ENCODE measurements at regions not wholly inside any gene's neighbourhood (a gene's known extent, or its start where the extent isn't known, plus 50 kb on each side); places are given as distances from the start of the nearest gene placed in this dataset.

DNA sequence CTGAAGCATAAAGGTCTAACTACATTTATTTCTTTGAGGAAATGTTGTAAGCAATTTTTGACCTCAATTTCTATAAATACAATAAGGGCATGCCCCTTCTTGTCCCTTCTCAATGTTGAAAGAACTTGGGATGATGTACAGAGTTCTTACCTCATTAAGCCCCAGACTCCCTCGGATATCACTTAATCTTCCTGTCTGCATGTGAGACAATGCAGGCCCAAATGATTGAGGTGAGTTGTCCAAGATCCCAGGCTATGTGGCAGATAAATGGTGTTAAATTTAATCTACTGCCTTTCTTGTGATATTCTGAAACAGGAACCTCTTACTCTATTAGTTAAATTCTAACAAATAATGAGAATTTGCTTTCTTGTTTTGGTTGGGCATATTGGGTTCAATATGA, 1073.4 kb upstream of the GYPC start (continued):
- TF ChIP-seq E2F4 (CRISPR knock-in tag; IDR thresholded peaks at IDR 0.05; ENCODE audit: borderline replicate concordance, low read depth): no peak

DNA sequence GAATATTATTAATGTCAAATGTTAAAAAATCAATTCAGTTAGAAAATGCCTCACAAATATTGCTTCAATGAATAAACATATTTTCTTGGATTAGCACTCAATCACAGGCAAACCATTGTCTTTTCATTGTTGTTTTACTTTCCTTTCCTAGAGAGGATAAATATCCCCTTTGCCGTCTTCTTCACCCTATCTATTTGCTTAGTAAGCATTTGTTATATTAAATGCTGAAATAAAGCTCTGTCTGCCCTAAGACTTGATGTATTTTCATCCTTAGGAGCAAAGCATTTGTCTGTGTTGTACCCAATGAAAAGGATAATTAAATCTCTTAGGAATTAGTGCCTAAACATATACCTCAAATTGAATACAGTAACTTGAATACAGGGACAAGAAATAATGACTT, 1071.2 kb upstream of the GYPC start:
- H3K27me3 Mint-ChIP-seq (ENCODE audit: low read depth): no peaks in the 10 kb centered on the region; the same call in 1 of the 2 replicates
- no peak overlapping the region for H3K4me3 Mint-ChIP-seq
- no peak overlapping the region for H3K27ac Mint-ChIP-seq
- H3K9me3 Mint-ChIP-seq: peaks cover 42% of the 10 kb centered on the region
- DNase-seq (ENCODE audit: low spot score) (no peak), ATAC-seq (no peak)
- ChIA-PET CTCF (no interaction called here), POLR2A (no interaction called here)
- peaks cover 18% of the 10 kb centered on the region for H3K36me3 Mint-ChIP-seq
- TF ChIP-seq GRHL2 (CRISPR knock-in tag; IDR thresholded peaks at IDR 0.05; ENCODE audit: insufficient replicate concordance, severe bottlenecking) (no peak), FOXP1 (CRISPR knock-in tag; IDR thresholded peaks at IDR 0.05; ENCODE audit: borderline replicate concordance) (no peak)
- H3K4me1 Mint-ChIP-seq: no peaks in the 10 kb centered on the region

DNA sequence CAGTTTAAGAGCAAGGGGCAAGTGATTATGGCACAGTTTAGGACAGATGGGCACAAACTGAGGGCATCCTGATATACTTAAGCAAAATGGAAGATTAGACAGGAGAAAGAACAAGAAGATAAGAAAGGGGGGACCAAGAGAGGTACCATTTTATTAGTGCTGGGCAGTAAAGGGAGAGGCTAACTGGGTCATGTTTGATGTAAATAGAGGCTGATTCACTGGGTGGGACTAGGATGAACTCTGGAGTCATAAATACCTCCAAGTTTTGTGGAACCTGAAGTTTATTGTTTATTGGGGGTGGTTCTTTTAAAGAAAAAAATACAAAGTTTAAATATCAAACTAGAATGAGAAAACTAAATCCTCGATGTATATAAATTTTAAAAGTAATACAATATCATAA, 1067.2 kb upstream of the GYPC start:
- ChIA-PET CTCF (no interaction called here), POLR2A (no interaction called here)
- no peak for TF ChIP-seq IRF2 (CRISPR knock-in tag; IDR thresholded peaks at IDR 0.05; ENCODE audit: borderline replicate concordance, low read depth)
- TF ChIP-seq, protein P1, sequence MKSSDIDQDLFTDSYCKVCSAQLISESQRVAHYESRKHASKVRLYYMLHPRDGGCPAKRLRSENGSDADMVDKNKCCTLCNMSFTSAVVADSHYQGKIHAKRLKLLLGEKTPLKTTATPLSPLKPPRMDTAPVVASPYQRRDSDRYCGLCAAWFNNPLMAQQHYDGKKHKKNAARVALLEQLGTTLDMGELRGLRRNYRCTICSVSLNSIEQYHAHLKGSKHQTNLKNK (CRISPR knock-in tag; IDR thresholded peaks at IDR 0.05): no peak
- no peak for TF ChIP-seq GRHL2 (CRISPR knock-in tag; IDR thresholded peaks at IDR 0.05; ENCODE audit: insufficient replicate concordance, severe bottlenecking)
- TF ChIP-seq ETV6 (CRISPR knock-in tag; IDR thresholded peaks at IDR 0.05): no peak
- TF ChIP-seq, protein P2, sequence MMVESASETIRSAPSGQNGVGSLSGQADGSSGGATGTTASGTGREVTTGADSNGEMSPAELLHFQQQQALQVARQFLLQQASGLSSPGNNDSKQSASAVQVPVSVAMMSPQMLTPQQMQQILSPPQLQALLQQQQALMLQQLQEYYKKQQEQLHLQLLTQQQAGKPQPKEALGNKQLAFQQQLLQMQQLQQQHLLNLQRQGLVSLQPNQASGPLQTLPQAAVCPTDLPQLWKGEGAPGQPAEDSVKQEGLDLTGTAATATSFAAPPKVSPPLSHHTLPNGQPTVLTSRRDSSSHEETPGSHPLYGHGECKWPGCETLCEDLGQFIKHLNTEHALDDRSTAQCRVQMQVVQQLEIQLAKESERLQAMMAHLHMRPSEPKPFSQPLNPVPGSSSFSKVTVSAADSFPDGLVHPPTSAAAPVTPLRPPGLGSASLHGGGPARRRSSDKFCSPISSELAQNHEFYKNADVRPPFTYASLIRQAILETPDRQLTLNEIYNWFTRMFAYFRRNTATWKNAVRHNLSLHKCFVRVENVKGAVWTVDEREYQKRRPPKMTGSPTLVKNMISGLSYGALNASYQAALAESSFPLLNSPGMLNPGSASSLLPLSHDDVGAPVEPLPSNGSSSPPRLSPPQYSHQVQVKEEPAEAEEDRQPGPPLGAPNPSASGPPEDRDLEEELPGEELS (CRISPR knock-in tag; IDR thresholded peaks at IDR 0.05): no peak
- no peak for TF ChIP-seq SOX15 (CRISPR knock-in tag; IDR thresholded peaks at IDR 0.05)
- no peak for TF ChIP-seq HMGA2 (CRISPR knock-in tag; IDR thresholded peaks at IDR 0.05)
- TF ChIP-seq ZNF121 (CRISPR knock-in tag; IDR thresholded peaks at IDR 0.05): no peak
- TF ChIP-seq ZBTB21 (CRISPR knock-in tag; IDR thresholded peaks at IDR 0.05; ENCODE audit: borderline replicate concordance): no peak
- TF ChIP-seq, protein P3, sequence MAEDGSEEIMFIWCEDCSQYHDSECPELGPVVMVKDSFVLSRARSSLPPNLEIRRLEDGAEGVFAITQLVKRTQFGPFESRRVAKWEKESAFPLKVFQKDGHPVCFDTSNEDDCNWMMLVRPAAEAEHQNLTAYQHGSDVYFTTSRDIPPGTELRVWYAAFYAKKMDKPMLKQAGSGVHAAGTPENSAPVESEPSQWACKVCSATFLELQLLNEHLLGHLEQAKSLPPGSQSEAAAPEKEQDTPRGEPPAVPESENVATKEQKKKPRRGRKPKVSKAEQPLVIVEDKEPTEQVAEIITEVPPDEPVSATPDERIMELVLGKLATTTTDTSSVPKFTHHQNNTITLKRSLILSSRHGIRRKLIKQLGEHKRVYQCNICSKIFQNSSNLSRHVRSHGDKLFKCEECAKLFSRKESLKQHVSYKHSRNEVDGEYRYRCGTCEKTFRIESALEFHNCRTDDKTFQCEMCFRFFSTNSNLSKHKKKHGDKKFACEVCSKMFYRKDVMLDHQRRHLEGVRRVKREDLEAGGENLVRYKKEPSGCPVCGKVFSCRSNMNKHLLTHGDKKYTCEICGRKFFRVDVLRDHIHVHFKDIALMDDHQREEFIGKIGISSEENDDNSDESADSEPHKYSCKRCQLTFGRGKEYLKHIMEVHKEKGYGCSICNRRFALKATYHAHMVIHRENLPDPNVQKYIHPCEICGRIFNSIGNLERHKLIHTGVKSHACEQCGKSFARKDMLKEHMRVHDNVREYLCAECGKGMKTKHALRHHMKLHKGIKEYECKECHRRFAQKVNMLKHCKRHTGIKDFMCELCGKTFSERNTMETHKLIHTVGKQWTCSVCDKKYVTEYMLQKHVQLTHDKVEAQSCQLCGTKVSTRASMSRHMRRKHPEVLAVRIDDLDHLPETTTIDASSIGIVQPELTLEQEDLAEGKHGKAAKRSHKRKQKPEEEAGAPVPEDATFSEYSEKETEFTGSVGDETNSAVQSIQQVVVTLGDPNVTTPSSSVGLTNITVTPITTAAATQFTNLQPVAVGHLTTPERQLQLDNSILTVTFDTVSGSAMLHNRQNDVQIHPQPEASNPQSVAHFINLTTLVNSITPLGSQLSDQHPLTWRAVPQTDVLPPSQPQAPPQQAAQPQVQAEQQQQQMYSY (CRISPR knock-in tag; IDR thresholded peaks at IDR 0.05): no peak
- no peak for TF ChIP-seq ZNF317 (CRISPR knock-in tag; IDR thresholded peaks at IDR 0.05; ENCODE audit: borderline replicate concordance, low read depth)
- TF ChIP-seq OVOL2 (CRISPR knock-in tag; IDR thresholded peaks at IDR 0.05; ENCODE audit: borderline replicate concordance): no peak
- no peak for TF ChIP-seq RORB (CRISPR knock-in tag; IDR thresholded peaks at IDR 0.05)
- TF ChIP-seq, protein P4, sequence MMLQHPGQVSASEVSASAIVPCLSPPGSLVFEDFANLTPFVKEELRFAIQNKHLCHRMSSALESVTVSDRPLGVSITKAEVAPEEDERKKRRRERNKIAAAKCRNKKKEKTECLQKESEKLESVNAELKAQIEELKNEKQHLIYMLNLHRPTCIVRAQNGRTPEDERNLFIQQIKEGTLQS (CRISPR knock-in tag; conservative IDR thresholded peaks at IDR 0.05): no peak
- TF ChIP-seq EMX1 (CRISPR knock-in tag; IDR thresholded peaks at IDR 0.05): no peak
- no peak for DNase-seq (ENCODE audit: low spot score)
- H3K36me3 Mint-ChIP-seq: peaks cover 25% of the 10 kb centered on the region
- no peak overlapping the region for H3K27ac Mint-ChIP-seq
- no peak overlapping the region for H3K4me3 Mint-ChIP-seq
- no peaks in the 10 kb centered on the region; the same call in 1 of the 2 replicates for H3K27me3 Mint-ChIP-seq (ENCODE audit: low read depth)
- peaks cover 55% of the 10 kb centered on the region for H3K9me3 Mint-ChIP-seq
- H3K4me1 Mint-ChIP-seq: peaks cover 5% of the 10 kb centered on the region; the same call in 1 of the 2 replicates
- no peak for ATAC-seq

All from WTC11 (cell line).